OCI-LY1 (cell line): ENCODE measurements at regions not wholly inside any gene's neighbourhood (a gene's known extent, or its start where the extent isn't known, plus 50 kb on each side); places are given as distances from the start of the nearest gene placed in this dataset.

ENCODE experiments used
- CTCF ChIP-seq: fragments of 200-600 bp; sonication (generic), shearing (Covaris generic); IDR thresholded peaks from 2 replicates; pipeline ENCODE4 v1.5.1; 2017; ENCODE audit warnings: mild to moderate bottlenecking, antibody characterized with exemption, low read length, moderate library complexity, mixed read lengths
- EZH2 ChIP-seq: fragments of 200-600 bp; sonication (generic), shearing (Covaris generic); IDR thresholded peaks from 2 replicates; pipeline ENCODE4 v1.8.0; 2017; ENCODE audit warnings: borderline replicate concordance, mixed run types, mild to moderate bottlenecking, antibody characterized with exemption, low read length, moderate library complexity, mixed read lengths

DNA sequence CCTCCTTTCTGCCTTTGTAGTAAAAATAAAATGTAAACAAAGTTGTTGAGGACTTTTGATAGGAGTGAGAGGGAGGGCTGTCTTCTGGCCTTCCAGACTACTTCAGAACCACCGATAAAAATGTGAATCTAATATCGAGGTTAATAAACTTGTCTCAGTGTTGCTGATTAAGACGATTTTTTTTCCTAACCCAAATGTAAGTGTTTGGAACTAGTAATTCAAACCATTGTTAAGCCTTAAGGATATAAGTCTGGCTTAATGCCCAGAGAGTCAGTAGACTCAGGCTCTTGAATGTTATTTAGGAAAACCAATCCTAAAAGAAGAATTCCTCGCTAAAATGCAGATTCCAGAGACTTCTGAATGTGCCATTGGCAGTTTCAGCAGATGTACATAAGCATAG, 356.9 kb downstream of the SIPA1L2 start:
- TF ChIP-seq CTCF (no peak), EZH2 (no peak)
